ENCODE measurements at regions not wholly inside any gene's neighbourhood (a gene's known extent, or its start where the extent isn't known, plus 50 kb on each side); places are given as distances from the start of the nearest gene placed in this dataset.

GRCh38 chr15:61605343-61605742, 376.2 kb upstream of the RORA start:
- Histone ChIP-seq H3K36me3 (ENCODE audit: control insufficient read depth in 2 of 2, extremely low read depth in 1 of 2, insufficient read depth in 2 of 2, low read length in 2 of 2) (no peaks in the 10 kb centered on the region), H3K79me2 (ENCODE audit: control insufficient read depth, insufficient read depth, low read length) (no peaks in the 10 kb centered on the region), H3K4me3 (ENCODE audit: control insufficient read depth in 2 of 3, extremely low read depth in 1 of 3, insufficient read depth in 2 of 3, low read depth in 1 of 3, low read length in 3 of 3) (no peak overlapping the region), H3K9ac (ENCODE audit: control insufficient read depth, extremely low read depth, insufficient read depth, low read length) (no peak overlapping the region), H3K27ac (ENCODE audit: control insufficient read depth, insufficient read depth, low read length) (no peak overlapping the region), H3K4me1 (ENCODE audit: control insufficient read depth, extremely low read depth, insufficient read depth, low read length) (no peaks in the 10 kb centered on the region), H3K27me3 (ENCODE audit: control insufficient read depth, extremely low read depth, insufficient read depth, low read length) (no peaks in the 10 kb centered on the region), H3K9me3 (ENCODE audit: control insufficient read depth, low read depth, low read length) (no peaks in the 10 kb centered on the region), H3K9me1 (ENCODE audit: control insufficient read depth, extremely low read depth, insufficient read depth, low read length) (no peaks in the 10 kb centered on the region), H3K4me2 (ENCODE audit: control insufficient read depth, extremely low read depth, insufficient read depth, low read depth, low read length) (no peak overlapping the region), H2AFZ (ENCODE audit: control insufficient read depth, low read length) (no peak overlapping the region), H4K20me1 (ENCODE audit: control insufficient read depth, extremely low read depth, insufficient read depth, low read length) (no peaks in the 10 kb centered on the region)
- FAIRE-seq: no peak
- no peak for DNase-seq (ENCODE audit: low read depth, low spot score)
- dilution Hi-C loops (cut with MboI; ENCODE audit: extremely low pct_ligation_motif_present, low sequenced_read_pairs): no loop called here
- TF ChIP-seq CTCF (optimal IDR thresholded peaks at IDR 0.05 in 1 of 3, IDR thresholded peaks at IDR 0.05 in 1 of 3, conservative IDR thresholded peaks at IDR 0.05 in 1 of 3; ENCODE audit: extremely low read depth in 1 of 3, insufficient read depth in 2 of 3, low read length in 3 of 3) (no peak), EZH2 (IDR thresholded peaks at IDR 0.05; ENCODE audit: low read length) (no peak)

GRCh38 chr15:61598655-61599054, 369.6 kb upstream of the RORA start:
- H3K9ac ChIP-seq (ENCODE audit: control insufficient read depth, extremely low read depth, insufficient read depth, low read length): no peak overlapping the region
- no peaks in the 10 kb centered on the region for H3K36me3 ChIP-seq (ENCODE audit: control insufficient read depth in 2 of 2, extremely low read depth in 1 of 2, insufficient read depth in 2 of 2, low read length in 2 of 2)
- H2AFZ ChIP-seq (ENCODE audit: control insufficient read depth, low read length): no peak overlapping the region
- DNase-seq (ENCODE audit: low read depth, low spot score): no peak
- H3K79me2 ChIP-seq (ENCODE audit: control insufficient read depth, insufficient read depth, low read length): no peaks in the 10 kb centered on the region
- H3K4me1 ChIP-seq (ENCODE audit: control insufficient read depth, extremely low read depth, insufficient read depth, low read length): no peaks in the 10 kb centered on the region
- FAIRE-seq: no peak
- no peaks in the 10 kb centered on the region for H3K9me3 ChIP-seq (ENCODE audit: control insufficient read depth, low read depth, low read length)
- no peak overlapping the region for H3K4me2 ChIP-seq (ENCODE audit: control insufficient read depth, extremely low read depth, insufficient read depth, low read depth, low read length)
- no peaks in the 10 kb centered on the region for H3K27me3 ChIP-seq (ENCODE audit: control insufficient read depth, extremely low read depth, insufficient read depth, low read length)
- no peaks in the 10 kb centered on the region for H4K20me1 ChIP-seq (ENCODE audit: control insufficient read depth, extremely low read depth, insufficient read depth, low read length)
- H3K9me1 ChIP-seq (ENCODE audit: control insufficient read depth, extremely low read depth, insufficient read depth, low read length): no peaks in the 10 kb centered on the region
- dilution Hi-C loops (cut with MboI; ENCODE audit: extremely low pct_ligation_motif_present, low sequenced_read_pairs): no loop called here
- H3K4me3 ChIP-seq (ENCODE audit: control insufficient read depth in 2 of 3, extremely low read depth in 1 of 3, insufficient read depth in 2 of 3, low read depth in 1 of 3, low read length in 3 of 3): no peak overlapping the region
- no peak overlapping the region for H3K27ac ChIP-seq (ENCODE audit: control insufficient read depth, insufficient read depth, low read length)
- no peak for TF ChIP-seq EZH2 (IDR thresholded peaks at IDR 0.05; ENCODE audit: low read length)
- TF ChIP-seq CTCF (optimal IDR thresholded peaks at IDR 0.05 in 1 of 3, IDR thresholded peaks at IDR 0.05 in 1 of 3, conservative IDR thresholded peaks at IDR 0.05 in 1 of 3; ENCODE audit: extremely low read depth in 1 of 3, insufficient read depth in 2 of 3, low read length in 3 of 3): no peak

All from keratinocyte (primary cell).